NCI-H774 (cell line): ENCODE measurements at regions not wholly inside any gene's neighbourhood (a gene's known extent, or its start where the extent isn't known, plus 50 kb on each side); places are given as distances from the start of the nearest gene placed in this dataset.
"Not testable (repeated sequence)": the region's sequence is repeated elsewhere in the genome, so short reads cannot be mapped to it uniquely, and the experiment has no call there.

ENCODE experiments used
- DNase-seq: peaks from one replicate; lab custom pipeline; 2025; lab: John Stamatoyannopoulos, UW

DNA sequence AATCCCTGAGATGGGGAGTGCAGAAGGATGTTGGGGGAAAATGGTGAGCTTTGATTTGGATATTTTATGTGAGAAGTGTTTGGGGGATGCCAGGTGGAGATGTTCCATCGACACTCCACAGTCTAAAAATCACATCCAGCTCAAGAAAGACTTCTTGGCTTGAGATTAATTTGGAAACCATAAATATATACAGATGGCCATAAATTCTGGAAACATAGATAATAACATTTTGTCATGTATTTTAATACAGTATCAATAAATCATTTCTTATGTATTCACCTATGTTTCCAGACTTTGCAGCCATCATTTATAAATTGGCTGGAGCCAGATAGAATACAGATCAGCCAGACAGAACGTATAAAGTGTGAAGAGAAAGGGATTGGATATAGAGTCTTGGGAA, 245.5 kb upstream of the DDHD1 start:
- no peak for DNase-seq

DNA sequence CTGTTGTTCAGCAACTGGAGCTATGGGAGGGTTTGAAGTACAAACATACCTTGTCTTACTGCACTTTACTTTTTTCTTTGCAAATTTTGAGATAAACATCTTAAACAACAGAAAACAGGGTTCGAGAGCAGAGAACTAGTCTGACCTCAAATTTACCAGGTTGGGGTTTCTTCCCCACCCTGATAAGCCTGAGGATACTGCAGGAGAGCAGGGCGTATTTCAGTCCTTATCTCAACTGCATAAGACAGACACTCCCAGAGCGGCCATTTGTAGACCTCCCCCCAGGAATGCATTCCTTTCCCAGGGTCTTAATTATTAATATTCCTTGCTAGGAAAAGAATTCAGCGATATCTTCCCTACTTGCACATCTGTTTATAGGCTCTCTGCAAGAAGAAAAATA, 242.1 kb upstream of the DDHD1 start:
- DNase-seq = not testable (repeated sequence)

DNA sequence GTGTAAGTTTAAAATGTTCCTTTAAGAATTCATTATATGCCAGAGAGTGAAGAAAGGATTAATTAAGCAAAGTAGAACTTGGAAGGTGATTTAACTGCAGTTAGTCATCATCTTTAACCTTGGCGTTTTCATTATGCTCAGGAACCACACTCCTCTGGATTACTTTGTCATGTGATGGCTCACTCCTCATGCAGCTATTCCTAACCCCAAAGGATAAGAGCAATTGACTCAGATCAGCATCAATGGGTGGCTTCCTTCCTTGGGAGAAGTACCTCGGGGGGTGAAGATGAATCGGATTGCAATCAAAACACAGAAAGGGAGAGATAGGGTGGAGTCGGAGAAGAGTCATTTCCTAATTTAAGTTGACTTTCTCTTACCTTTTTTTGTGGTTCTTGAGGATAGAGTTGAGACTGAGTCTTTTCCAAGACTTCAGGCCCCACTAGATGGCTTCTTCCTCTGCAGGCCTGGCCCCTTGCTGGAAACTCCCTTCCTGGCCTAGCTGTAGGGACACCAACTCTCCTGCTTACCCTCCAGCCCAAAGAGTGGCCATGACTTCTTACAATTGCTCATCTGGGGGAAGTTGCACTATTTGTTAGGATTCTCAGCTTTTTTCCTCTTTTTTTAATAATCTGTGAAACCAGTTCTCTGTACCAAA, 238.6 kb upstream of the DDHD1 start:
- no peak for DNase-seq

DNA sequence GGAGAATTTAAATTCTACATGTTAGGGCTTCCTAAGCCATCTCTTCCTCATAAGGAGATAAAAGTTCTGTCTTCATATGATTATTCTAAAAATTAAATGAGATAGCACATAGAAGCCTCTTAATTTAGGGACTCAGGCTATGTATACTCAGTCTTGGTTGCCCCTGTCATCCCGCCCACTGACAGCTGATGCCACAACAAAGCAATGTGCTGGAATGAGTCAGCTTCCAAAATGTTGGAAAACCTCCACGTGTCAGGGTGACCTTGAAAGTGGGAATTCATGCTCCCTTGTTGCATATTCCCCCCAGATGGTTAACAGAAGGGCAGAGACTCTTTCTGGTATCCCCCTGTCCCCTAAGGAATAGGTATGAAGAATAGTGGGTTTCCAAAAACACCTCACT, 238.0 kb upstream of the DDHD1 start:
- DNase-seq = no peak

DNA sequence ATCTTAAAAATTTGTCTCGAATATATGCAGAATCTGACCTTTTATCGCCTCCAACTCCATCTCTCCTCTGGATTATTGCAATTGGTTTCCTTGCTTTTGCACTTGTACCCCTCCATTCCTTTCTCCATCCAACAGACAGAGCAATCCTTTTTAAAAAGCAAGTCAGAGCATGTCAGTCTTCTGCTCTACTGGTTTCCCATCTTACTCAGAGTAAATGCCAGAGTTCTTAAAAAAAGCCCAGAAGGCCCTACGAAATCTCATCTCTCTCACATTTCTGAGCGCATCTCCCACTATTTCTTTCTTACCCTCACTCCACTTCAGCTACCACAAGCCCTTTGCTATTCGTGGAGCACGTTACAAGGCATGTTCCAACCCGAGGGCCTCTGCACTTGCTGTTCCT, 236.9 kb upstream of the DDHD1 start:
- DNase-seq = no peak

GRCh38 chr14:53389202-53389601, 236.1 kb upstream of the DDHD1 start:
- no peak for DNase-seq

GRCh38 chr14:53386362-53386761, 233.2 kb upstream of the DDHD1 start:
- no peak for DNase-seq

DNA sequence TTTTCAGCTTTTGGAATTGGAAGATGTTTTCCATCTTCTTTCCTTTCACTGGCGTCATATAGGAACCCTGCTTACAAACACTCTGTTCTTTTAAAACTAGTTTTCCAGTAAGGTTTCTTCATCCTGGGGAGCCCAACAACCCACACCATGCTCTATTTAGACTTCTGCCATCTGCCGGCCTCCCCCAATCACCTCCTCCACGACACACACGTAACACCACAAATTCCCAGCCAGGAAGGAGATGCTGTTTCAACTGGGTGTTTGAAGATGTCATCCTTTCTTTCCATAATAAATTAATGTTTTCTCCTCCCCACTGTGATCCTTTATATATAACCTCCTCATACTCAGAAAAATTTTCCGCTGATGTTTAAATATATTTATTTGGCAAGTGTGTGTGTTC, 231.4 kb upstream of the DDHD1 start:
- DNase-seq = no peak

DNA sequence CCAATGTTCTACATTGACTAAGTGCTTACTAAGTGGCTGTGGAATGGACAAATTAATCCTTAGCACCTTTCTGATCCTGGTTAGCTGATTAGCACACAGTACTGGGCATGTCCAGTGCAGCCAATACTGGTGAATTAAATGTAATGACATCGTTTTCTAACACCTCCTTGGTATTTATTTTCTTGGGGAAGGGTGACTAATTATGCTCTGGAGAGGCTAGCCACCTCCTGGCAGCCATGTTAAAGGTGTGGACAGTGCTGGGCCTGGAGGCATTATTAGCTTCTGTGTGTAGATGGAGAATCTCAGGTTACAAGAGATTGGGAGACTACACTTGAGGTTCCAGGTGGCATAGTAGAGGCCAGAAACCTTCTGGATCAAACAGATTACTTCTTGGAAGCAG, 230.9 kb upstream of the DDHD1 start:
- no peak for DNase-seq

- no peak for DNase-seq
These were observed 228.8 kb upstream of the DDHD1 start for GRCh38 chr14:53381895-53382294.

DNA sequence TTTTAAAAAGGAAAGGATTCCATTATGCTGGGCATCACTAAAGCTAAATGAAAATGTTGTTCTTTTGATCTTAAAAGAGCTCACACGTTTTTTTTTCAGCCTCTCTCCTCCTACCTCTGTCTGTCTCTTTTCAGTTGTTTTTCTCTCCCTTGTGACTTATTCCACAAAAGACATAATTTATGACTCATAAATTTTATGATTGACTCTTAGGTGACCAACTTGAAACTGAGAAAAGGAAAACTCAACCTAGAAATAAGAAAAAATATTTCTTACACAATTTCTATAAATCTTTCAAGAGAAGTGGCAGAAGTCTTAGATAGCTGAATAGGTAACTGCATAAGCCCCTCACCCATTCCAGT, 227.7 kb upstream of the DDHD1 start:
- no peak for DNase-seq

- no peak for DNase-seq
These were observed 227.1 kb upstream of the DDHD1 start for GRCh38 chr14:53380052-53380866.

GRCh38 chr14:53378142-53378541, 225.0 kb upstream of the DDHD1 start:
- DNase-seq = no peak

DNA sequence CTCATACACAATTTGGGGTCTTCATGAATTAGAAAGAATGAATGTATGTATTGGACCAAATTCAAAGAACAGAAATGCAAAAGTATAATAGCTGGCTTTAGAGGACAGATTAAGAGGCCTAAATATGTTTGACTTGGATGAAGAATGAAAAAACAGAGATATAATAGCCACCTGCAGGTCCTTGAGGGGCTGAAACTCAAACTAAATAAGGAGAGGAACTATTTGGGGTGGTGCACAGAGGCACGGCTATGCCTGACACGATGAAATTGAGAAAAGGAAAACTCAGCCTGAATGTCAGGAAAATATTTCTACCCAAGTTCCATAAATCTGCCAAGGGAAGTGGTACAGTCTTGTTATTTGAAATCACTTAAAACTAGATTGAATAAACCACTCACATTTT, 222.9 kb upstream of the DDHD1 start:
- no peak for DNase-seq

DNA sequence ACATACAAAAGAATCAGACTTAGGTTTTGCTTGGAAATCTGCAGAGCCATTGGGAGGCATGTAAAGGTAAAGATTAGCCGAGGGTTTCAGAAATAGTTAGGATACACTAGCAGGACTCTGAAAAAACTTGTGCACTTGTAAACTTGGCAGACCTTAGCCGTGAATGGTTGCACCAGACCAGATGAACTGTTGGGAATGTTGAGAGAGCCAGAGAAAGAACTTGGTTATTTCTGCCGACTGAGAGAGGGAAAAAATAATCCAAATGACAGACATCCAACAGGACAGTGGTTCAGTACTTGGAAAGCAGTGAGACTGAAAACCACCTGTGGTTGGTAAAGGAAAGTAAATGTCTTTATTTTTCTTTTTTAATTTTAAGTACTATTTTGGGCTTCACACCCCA, 222.5 kb upstream of the DDHD1 start:
- DNase-seq = no peak

DNA sequence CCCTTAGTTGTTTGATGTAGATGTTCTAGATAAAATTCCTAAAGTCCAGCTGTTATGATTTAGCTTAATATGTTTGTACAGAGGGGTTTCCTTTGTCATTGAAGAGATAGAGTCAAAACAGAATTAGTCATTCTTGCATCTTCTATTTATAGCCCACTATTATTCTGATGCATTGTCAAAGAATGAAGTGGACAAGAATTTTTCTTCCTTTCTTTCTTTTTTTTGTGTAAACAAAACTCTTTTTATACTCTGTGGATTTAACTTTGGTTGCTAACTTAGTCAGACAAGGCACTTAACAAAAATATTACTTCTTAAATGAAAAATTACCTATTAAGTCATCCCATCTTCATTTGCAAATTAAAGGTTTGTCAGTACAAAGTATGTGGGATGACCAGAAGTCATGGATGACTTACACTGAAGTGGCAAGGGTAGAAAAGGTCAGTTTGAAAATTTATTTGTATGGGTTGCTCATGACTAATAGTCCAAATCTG, 215.6 kb upstream of the DDHD1 start:
- DNase-seq = no peak

- DNase-seq = no peak
These were observed 214.9 kb upstream of the DDHD1 start for GRCh38 chr14:53368066-53368465.

DNA sequence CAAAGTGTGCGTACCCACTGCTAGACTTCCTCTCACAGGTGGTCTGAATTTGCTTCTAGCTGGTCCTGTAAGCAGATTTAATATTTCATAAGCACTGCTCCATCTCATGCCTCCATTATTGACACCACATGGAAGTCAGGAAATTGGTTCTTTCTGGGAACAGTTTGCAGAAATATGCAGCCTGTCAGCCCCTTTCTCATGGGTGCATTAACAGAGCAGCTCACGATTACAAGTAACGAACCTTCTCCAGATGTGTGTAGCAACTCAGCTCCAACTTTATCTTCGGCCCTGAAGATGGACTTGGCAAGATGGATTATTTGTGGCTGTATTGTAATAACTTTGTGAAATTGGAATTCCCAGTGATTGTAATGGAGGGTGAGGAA, 214.5 kb upstream of the DDHD1 start:
- no peak for DNase-seq

DNA sequence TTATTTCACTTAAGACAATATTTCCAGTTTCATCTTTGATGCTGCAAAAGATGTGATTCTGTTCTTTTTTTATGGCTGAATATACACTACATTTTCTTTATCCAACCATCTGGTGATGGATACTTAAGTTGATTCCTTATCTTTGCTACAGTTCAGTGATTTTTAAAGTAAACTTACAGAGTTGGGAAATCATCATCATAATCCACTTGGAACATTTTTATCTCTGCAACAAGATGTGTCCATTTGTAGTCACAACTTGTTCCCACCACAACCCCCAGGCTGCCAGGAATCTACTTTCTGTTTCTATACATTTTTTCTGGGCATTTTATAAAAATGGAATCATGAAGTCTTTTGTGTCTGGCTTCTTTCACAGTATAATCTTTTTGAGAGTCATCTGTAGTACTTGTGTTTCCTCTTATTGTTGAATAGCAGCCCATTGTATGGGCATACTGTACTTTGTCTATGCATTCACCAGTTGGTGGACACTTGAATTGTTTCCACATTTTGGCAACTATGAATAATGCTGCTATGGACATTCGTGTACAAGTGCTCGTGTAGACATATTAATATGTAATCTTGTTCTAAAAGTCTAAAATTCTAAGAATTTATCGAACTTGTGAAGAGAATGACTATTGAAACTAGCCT, 212.5 kb upstream of the DDHD1 start:
- no peak for DNase-seq

DNA sequence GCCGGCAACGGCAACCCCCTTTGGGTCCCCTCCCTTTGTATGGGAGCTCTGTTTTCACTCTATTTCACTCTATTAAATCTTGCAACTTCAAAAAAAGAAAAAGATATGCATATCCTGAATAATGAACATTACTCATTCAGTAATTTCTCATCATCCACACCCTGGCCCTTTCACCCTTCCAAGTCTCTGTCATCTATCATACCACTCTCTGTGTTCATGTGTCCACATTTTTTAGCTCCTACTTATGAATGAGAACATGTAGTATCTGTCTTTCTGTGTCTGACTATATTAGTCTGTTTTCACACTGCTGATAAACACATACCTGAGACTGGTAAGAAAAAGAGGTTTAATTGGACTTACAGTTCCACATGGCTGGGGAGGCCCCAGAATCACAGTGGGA, 209.8 kb upstream of the DDHD1 start:
- DNase-seq = not testable (repeated sequence)

GRCh38 chr14:53360829-53361228, 207.7 kb upstream of the DDHD1 start:
- DNase-seq = no peak

DNA sequence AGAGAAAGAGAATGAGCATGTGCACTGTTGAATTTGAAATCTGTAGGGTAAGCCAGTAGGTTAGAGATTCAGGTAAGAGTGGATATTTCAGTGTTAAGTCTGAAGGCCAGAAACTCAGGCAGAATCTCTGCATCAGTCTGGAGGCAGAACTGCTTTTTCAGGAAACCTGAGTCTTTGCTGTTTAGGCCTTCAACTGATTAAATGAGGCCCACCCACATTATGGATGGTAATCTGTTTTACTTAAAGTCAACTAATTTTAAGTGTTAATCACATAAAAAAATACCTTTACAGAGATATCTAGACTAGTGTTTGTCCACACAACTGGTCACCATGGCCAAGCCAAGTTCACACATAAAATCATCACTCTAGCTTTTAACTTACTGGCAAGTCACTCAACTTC, 205.0 kb upstream of the DDHD1 start:
- DNase-seq = no peak
